HG03571 (cell line): ENCODE measurements at regions not wholly inside any gene's neighbourhood (a gene's known extent, or its start where the extent isn't known, plus 50 kb on each side); places are given as distances from the start of the nearest gene placed in this dataset.
A peak's percentile ranks its signal among the peaks of the same experiment; 100 is the strongest.
"Not testable (repeated sequence)": the region's sequence is repeated elsewhere in the genome, so short reads cannot be mapped to it uniquely, and the experiment has no call there.

Experiments used
- ATAC-seq: cut with Tn5 transposase; IDR thresholded peaks from one replicate; pipeline ENCODE4 v1.9.1; 2021; ENCODE audit not compliant: unreplicated experiment

GRCh38 chr4:177236886-177237285 is 72.8 kb upstream of the NEIL3 start:
- no peak for ATAC-seq

DNA sequence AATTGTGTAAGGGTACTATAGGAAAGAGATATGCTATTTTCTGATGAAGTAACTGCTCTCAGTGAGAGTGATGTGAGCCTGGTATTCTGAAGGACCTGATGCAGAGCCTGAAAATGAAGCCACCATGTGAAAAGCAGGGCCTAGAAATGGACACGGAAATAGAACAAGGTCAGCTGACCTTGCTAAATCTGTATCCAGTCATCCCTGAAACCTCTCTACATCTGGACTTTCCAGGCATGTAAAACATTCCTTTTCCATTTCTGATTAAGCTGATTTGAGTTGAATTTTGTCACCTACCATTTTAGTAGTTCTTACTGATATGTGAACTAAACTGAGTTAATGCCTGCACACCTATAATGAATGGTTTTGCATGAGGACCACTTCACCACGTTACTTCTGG is 72.4 kb upstream of the NEIL3 start:
- no peak for ATAC-seq

- no peak for ATAC-seq
Observed at GRCh38 chr4:177239477-177239876, 70.2 kb upstream of the NEIL3 start.

DNA sequence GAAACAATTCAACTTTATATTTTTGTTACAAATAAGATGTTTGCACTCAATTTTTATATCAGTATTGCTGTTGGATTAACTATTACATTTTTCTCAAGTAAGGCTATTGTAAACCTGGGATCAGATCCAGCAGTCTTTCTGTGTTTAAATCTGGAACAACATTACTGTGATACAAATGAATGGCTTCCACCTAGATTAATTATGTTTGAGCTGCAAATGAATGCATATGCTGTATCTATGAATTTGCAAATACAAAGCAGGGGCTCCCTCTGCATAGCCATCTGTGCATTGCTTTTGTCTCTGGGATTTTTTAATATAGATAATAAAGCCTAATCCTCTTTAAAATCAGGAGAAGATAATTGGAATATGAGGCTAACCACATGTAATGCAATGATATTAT is 69.8 kb upstream of the NEIL3 start:
- ATAC-seq, result no peak

GRCh38 chr4:177242651-177243286 is 66.9 kb upstream of the NEIL3 start:
- ATAC-seq, result no peak

DNA sequence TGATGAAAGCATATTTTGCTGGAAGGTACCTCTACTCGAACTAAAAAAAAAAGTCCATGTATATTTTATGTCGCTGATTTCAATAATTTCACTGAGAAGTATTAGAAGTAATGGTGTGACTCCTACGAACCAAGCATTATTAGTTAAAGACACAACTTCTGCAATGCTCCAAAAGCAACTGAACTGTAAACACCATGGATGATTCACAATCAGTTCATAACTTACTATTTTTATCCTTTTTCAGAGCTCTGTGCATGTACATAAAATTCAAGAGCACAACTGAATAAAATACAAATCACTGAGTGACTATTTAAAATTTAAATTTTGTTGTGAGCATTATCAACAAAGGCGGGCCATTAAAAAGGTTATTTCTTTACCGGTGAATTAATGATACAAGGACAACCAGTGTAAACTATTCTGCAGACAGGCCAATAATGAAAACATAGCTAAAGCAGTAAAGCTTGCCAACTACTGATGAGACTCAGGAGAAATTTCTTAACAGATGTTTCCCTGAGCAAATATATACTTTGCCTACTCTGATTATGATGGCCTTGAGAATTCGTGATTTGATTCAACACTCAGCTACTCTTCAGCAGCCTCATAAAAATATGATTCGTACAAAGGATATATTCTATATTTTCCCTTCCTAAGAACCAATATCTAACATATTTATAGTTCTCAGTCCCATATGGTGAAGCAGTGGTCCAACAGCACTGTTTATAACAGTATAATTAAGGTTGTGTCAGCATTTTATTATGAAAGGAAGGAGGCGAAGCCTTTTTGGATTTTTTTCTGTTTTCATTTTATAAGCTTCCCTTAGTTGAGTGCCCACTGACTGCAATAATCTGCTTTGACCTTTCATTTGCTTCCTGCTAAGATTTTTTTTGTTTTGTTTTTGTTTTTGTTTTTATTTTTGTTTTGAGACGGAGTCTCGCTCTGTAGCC is 62.8 kb upstream of the NEIL3 start:
- ATAC-seq, result no peak

DNA sequence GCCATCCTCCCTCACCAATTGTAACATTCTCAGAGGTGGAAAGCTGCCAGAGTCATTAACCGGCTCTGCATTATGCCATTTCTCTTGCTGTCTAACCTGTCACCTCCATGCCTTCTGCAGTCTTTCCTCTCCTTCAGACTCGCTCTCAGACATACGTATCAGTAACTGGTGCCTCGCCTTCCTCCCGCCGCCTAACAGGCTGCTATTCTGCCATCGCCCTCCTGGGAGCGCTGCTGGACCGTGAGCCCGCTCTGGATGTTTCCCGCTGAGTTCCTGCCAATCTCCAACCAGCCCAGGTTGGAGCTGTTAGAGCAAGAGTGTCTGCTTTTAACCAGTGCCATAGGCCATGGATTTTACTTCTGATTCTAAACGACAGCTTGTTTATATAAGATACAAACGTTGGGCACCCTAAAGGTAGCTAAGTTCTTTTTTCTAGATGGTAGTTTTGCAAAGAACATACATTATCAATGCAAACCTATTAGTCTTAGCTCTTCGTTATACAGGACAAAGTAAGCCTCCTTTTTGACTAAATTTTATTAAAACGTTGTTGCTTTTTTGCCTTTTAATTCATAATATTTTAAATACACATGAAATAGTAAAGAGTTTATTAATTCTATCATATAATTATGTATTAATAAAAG is 59.5 kb upstream of the NEIL3 start:
- ATAC-seq, result peak; percentile 92

DNA sequence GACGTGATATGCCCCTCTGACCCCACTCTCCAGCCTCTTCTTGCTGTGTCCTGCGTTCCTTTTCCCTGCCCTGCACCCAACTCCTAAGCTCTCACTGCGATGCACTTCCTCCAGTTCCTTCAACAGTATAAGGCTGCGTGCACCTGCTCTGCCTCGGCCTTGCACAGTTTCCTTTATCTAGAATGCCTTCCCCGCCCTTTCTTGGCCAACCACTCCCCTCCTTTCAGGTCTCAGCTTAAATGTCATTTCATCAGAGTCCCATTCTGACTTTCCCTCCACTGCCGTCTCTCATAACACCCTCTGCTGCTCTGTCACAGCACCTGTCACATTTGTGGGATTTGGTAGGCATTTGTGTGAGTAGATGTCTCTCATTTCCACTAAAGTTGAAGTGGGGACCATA is 58.4 kb upstream of the NEIL3 start:
- ATAC-seq, result no peak

DNA sequence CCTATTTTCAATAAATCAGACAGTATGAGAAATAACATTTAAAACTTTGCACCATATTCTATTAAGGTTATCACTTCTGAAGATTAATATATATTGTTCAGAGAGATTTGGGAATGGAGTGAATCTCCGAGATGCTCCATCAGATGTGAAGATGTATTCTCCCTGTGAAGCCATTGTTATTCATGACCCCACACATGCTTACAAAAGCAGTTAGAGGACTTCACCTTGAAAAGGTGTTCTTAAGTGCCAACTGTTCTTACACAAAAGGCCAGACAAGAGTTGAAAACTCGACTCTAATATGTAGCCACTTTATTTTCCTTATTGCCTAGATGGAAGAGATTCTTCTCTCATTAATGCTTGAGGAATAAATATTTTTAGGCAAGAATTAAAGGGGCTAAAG is 54.3 kb upstream of the NEIL3 start:
- no peak for ATAC-seq

DNA sequence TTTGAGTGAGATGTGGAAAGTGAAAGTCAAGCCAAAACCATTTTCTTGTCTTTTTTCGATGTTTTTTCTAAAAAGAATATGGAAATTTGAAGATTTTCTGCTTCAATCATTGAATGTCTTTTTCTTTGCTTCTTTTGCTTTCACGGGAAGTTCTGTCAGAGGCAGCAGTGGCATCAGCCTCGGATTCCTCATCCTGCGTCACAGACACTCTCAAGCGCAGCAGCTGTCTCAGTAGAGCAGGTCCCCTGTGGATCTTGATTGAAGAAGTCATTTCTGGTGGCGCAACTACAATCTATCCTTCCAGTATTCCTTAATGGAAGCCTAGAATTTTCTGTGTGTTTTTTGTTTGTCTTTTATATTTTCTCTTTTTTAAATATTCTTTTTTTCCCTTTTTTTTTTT is 52.7 kb upstream of the NEIL3 start:
- no peak for ATAC-seq

GRCh38 chr4:177259466-177259865 is 50.2 kb upstream of the NEIL3 start:
- ATAC-seq, result not testable (repeated sequence)
